ENCODE measurements at regions not wholly inside any gene's neighbourhood (a gene's known extent, or its start where the extent isn't known, plus 50 kb on each side); places are given as distances from the start of the nearest gene placed in this dataset.

- TF ChIP-seq CTCF (IDR thresholded peaks at IDR 0.05) (no peak), ZFX (IDR thresholded peaks at IDR 0.05; ENCODE audit: borderline replicate concordance) (no peak)
These were observed 74.0 kb upstream of the FRMD1 start for GRCh38 chr6:168152980-168153379.

GRCh38 chr6:168152306-168152963 lies 73.4 kb upstream of the FRMD1 start:
- no peak overlapping the region for H3K27ac ChIP-seq
- TF ChIP-seq CTCF (IDR thresholded peaks at IDR 0.05) (no peak), ZFX (IDR thresholded peaks at IDR 0.05; ENCODE audit: borderline replicate concordance) (no peak)

More at GRCh38 chr6:168152980-168153379, 74.0 kb upstream of the FRMD1 start:
- no peak overlapping the region for H3K27ac ChIP-seq

- TF ChIP-seq CTCF (IDR thresholded peaks at IDR 0.05) (peak; percentile 68), ZFX (IDR thresholded peaks at IDR 0.05; ENCODE audit: borderline replicate concordance) (no peak)
- no peak overlapping the region for H3K27ac ChIP-seq
These were observed 71.7 kb upstream of the FRMD1 start for GRCh38 chr6:168150551-168151320.

- no peak overlapping the region for H3K27ac ChIP-seq
- TF ChIP-seq CTCF (IDR thresholded peaks at IDR 0.05) (no peak), ZFX (IDR thresholded peaks at IDR 0.05; ENCODE audit: borderline replicate concordance) (no peak)
These were observed 70.0 kb upstream of the FRMD1 start for GRCh38 chr6:168149015-168149414.

- H3K27ac ChIP-seq, result no peak overlapping the region
- TF ChIP-seq ZFX (IDR thresholded peaks at IDR 0.05; ENCODE audit: borderline replicate concordance), result no peak
These were observed 69.3 kb upstream of the FRMD1 start for GRCh38 chr6:168148231-168148849.

GRCh38 chr6:168147205-168147738 lies 68.3 kb upstream of the FRMD1 start:
- no peak overlapping the region for H3K27ac ChIP-seq
- no peak for TF ChIP-seq ZFX (IDR thresholded peaks at IDR 0.05; ENCODE audit: borderline replicate concordance)
- TF ChIP-seq CTCF (IDR thresholded peaks at IDR 0.05), result no peak

GRCh38 chr6:168145747-168146596 lies 67.0 kb upstream of the FRMD1 start:
- H3K27ac ChIP-seq, result no peak overlapping the region
- TF ChIP-seq CTCF (IDR thresholded peaks at IDR 0.05) (no peak), ZFX (IDR thresholded peaks at IDR 0.05; ENCODE audit: borderline replicate concordance) (no peak)
